ENCODE measurements at regions not wholly inside any gene's neighbourhood (a gene's known extent, or its start where the extent isn't known, plus 50 kb on each side); places are given as distances from the start of the nearest gene placed in this dataset.

DNA sequence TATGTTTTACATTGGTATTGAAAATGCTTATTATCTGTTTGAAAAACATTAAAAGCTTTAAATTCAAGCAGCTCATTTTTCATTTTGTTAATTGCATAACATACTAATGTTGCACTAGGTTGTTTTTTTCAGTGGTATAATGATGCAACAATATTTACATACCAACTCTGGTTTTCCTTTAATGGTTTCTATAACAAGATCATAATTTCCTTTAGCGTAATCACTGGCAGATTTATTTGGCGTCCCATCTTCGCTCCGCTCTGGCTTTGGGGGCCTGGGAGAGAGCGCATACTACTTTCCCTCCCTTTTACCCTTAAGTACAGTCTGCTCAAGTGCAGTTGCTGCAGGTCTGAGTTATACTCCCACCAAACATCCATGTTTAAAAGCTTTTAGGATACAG is 574.1 kb downstream of the PRKD1 start:
- Mint-ChIP-seq H3K4me3 (no peak overlapping the region), H3K36me3 (ENCODE audit: low read depth) (no peaks in the 10 kb centered on the region), H3K27ac (no peak overlapping the region), H3K9me3 (peaks cover 36% of the 10 kb centered on the region), H3K4me1 (ENCODE audit: low read depth) (no peaks in the 10 kb centered on the region), H3K27me3 (ENCODE audit: insufficient read depth) (no peaks in the 10 kb centered on the region)
- no peak for DNase-seq (ENCODE audit: low spot score)
- intact Hi-C loops (cut with micrococcal nuclease), result no loop called here

DNA sequence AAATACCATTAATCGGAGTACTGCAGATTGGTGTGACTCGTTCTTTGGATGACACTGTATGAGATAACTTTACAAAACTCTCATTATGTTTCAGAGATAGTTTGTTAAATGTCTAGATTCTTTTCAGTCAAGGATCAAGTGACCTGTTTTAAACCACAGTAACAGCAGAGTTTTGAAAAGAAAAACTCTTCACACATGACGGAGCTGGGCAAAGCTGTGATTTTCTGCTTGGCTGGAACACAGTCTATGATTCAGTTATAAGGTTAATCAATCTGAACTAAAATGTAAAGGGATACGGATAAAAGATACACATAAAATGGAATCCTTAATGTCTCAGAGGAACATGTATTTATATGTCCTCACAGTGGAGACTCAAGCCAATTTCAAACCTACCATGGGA is 573.2 kb downstream of the PRKD1 start:
- H3K36me3 Mint-ChIP-seq (ENCODE audit: low read depth), result no peaks in the 10 kb centered on the region
- peaks cover 32% of the 10 kb centered on the region for H3K9me3 Mint-ChIP-seq
- H3K27ac Mint-ChIP-seq, result no peak overlapping the region
- no peak overlapping the region for H3K4me3 Mint-ChIP-seq
- intact Hi-C loops (cut with micrococcal nuclease), result no loop called here
- no peaks in the 10 kb centered on the region for H3K27me3 Mint-ChIP-seq (ENCODE audit: insufficient read depth)
- no peaks in the 10 kb centered on the region for H3K4me1 Mint-ChIP-seq (ENCODE audit: low read depth)
- DNase-seq (ENCODE audit: low spot score), result no peak

DNA sequence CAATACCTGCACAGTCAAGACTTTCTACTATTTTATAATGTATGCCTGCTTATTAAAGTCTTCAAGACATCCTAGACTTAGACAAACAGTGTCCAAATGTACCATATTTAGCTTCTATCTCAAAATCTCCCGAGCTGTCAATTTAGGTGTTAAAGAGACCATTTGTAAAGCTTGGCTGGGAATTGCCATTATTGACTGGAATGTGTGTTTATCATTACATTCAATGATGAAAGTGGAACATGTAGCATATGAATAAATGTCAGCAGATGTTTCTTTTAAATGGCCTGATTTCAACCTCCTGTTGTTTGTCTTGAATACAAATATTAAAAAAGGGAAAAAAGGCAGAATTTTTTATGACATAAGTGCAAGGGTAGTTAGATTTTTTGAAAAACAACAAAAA is 572.3 kb downstream of the PRKD1 start:
- H3K27me3 Mint-ChIP-seq (ENCODE audit: insufficient read depth), result no peaks in the 10 kb centered on the region
- peaks cover 32% of the 10 kb centered on the region for H3K9me3 Mint-ChIP-seq
- H3K36me3 Mint-ChIP-seq (ENCODE audit: low read depth), result no peaks in the 10 kb centered on the region
- intact Hi-C loops (cut with micrococcal nuclease), result no loop called here
- no peak overlapping the region for H3K27ac Mint-ChIP-seq
- no peaks in the 10 kb centered on the region for H3K4me1 Mint-ChIP-seq (ENCODE audit: low read depth)
- no peak for DNase-seq (ENCODE audit: low spot score)
- no peak overlapping the region for H3K4me3 Mint-ChIP-seq

- no peak overlapping the region for H3K27ac Mint-ChIP-seq
- H3K36me3 Mint-ChIP-seq (ENCODE audit: low read depth), result no peaks in the 10 kb centered on the region
- H3K4me3 Mint-ChIP-seq, result no peak overlapping the region
- no peaks in the 10 kb centered on the region for H3K4me1 Mint-ChIP-seq (ENCODE audit: low read depth)
- H3K9me3 Mint-ChIP-seq, result peaks cover 32% of the 10 kb centered on the region
- DNase-seq (ENCODE audit: low spot score), result no peak
- no peaks in the 10 kb centered on the region for H3K27me3 Mint-ChIP-seq (ENCODE audit: insufficient read depth)
- intact Hi-C loops (cut with micrococcal nuclease), result no loop called here
Measured at GRCh38 chr14:29355846-29356245, 571.8 kb downstream of the PRKD1 start.

DNA sequence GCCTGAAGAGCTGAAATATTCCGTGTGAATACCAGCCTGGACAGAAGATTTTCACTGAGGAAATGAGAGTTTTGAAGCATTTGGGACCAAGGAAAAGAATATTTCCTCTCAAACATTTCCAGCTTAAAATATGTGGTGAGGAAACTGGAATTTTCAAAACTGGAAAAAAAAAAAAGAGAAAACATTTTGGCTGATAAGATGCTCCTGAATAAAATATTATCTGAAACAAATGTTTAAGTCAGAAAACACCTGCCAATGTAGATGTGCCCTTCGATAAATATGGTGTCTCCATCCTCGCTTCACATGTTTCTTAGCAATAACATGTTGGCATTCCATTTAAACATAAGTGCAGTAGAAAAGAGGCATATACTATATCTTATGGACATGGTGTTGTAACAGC is 567.0 kb downstream of the PRKD1 start:
- Mint-ChIP-seq H3K27me3 (ENCODE audit: insufficient read depth) (no peaks in the 10 kb centered on the region), H3K36me3 (ENCODE audit: low read depth) (no peaks in the 10 kb centered on the region), H3K27ac (no peak overlapping the region), H3K4me3 (no peak overlapping the region), H3K9me3 (peaks cover 30% of the 10 kb centered on the region), H3K4me1 (ENCODE audit: low read depth) (no peaks in the 10 kb centered on the region)
- no peak for DNase-seq (ENCODE audit: low spot score)
- intact Hi-C loops (cut with micrococcal nuclease), result loop anchor here (5.0 kb wide), 1 partner anchor 507 kb away; no protein-coding TSS in a partner anchor

- Mint-ChIP-seq H3K36me3 (ENCODE audit: low read depth) (no peaks in the 10 kb centered on the region), H3K4me3 (no peak overlapping the region)
- no peak for DNase-seq (ENCODE audit: low spot score)
Measured at GRCh38 chr14:29370024-29370423, 557.6 kb downstream of the PRKD1 start.

DNA sequence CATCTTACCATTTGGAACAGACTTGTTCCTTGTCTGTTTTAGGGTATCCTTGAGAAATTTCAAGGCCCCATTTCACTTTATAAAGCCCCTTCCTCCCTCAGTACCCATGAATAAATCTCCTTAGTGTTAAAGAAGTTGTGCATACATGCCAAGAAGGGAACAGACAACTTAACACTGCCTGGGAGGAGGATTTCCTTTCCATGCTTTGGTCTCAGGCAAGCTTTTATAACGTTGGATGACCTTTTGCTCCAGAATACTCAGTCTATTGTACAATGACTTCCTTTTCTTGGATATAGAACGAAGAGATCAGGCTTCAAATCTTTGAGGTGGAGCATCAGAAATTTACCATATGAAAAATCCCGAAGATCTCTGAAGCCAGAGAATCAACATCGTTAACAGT is 551.4 kb downstream of the PRKD1 start:
- Mint-ChIP-seq H3K27ac (no peak overlapping the region), H3K9me3 (peaks cover 23% of the 10 kb centered on the region), H3K27me3 (ENCODE audit: insufficient read depth) (no peaks in the 10 kb centered on the region), H3K4me3 (no peak overlapping the region), H3K4me1 (ENCODE audit: low read depth) (no peaks in the 10 kb centered on the region), H3K36me3 (ENCODE audit: low read depth) (no peaks in the 10 kb centered on the region)
- intact Hi-C loops (cut with micrococcal nuclease), result no loop called here
- no peak for DNase-seq (ENCODE audit: low spot score)

More at GRCh38 chr14:29370024-29370423, 557.6 kb downstream of the PRKD1 start:
- Mint-ChIP-seq H3K27me3 (ENCODE audit: insufficient read depth) (no peaks in the 10 kb centered on the region), H3K27ac (no peak overlapping the region), H3K9me3 (peaks cover 18% of the 10 kb centered on the region), H3K4me1 (ENCODE audit: low read depth) (no peaks in the 10 kb centered on the region)
- intact Hi-C loops (cut with micrococcal nuclease), result no loop called here

DNA sequence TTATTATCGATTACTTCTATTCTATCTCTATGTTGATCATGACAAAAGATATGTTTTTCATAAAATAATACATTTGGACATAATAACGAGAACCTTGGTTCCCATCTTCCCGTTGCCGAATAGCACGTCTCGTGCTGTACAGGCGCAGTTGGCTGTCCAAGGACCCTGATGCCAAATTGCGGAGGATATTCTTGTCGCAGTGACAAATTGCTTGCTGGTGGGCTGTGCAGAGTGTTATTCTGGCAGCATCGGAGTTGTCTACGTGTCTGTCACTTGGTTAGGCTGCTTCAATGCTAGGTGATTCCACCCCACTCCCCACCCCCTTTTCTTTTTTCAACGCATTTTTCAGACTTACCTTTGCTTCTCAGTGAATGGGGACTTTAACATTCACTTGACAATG is 546.8 kb downstream of the PRKD1 start:
- no peak for DNase-seq (ENCODE audit: low spot score)
- no peak overlapping the region for H3K4me3 Mint-ChIP-seq
- no peaks in the 10 kb centered on the region for H3K27me3 Mint-ChIP-seq (ENCODE audit: insufficient read depth)
- no peaks in the 10 kb centered on the region for H3K36me3 Mint-ChIP-seq (ENCODE audit: low read depth)
- intact Hi-C loops (cut with micrococcal nuclease), result no loop called here
- H3K9me3 Mint-ChIP-seq, result peaks cover 17% of the 10 kb centered on the region
- H3K27ac Mint-ChIP-seq, result no peak overlapping the region
- H3K4me1 Mint-ChIP-seq (ENCODE audit: low read depth), result no peaks in the 10 kb centered on the region

DNA sequence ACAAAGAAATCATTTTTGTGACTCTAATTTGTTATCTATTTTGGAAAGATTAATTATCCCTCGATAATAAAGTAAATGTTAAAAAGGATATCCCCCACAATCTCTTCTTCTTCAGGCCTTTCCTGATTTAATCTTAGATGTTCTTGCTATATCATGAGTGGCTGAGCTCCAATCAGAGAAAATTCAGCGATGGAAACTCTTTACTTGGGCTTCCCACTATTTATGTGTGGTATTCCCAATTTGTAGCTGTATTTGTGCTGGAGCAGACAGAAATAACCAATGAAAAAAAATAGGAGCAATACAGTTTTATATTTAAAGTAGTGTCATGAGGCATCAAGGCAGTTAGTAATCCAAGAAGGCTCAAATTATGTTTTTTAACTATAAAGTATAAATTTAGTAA is 539.1 kb downstream of the PRKD1 start:
- Mint-ChIP-seq H3K27ac (no peak overlapping the region), H3K9me3 (peaks cover 13% of the 10 kb centered on the region), H3K4me1 (ENCODE audit: low read depth) (no peaks in the 10 kb centered on the region), H3K27me3 (ENCODE audit: insufficient read depth) (no peaks in the 10 kb centered on the region), H3K4me3 (no peak overlapping the region), H3K36me3 (ENCODE audit: low read depth) (no peaks in the 10 kb centered on the region)
- no peak for DNase-seq (ENCODE audit: low spot score)
- intact Hi-C loops (cut with micrococcal nuclease), result no loop called here

DNA sequence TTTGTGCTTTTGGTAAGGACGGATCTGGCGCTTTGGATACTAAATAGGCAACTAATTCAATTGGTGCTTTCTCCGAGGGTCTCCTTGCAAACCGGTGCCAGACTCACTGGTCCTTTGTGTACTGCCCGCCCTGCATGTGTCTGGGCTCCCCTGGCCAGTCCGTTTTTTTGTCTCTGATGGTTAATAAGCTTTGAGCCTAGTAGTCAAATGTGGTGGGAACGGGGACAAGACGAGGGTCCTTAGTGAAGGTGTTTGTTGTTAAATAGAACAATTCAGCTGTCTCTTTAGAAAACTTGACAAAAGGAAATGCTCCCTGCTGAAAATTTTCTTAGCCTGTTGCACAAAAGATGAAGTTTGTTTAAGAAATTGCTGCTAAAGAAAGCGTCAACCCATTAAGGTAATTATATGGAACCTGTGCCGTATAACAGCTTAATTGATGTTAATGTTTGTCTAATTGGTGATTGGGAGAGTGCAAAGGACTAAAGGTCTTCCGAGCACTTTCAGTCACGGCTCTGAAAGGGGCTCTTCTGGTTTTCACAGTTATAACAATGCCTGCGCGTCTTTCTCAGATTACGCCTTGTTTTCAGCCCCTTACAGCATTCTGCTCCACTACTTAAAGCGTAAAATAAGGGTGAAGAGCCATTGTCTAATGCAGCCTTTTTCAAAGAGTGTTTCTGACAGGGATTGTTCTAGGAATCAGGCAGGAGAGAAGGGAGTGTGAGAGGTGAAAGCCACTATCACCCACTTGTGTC is 537.4 kb downstream of the PRKD1 start:
- no peak for DNase-seq (ENCODE audit: low spot score)
- H3K4me1 Mint-ChIP-seq (ENCODE audit: low read depth), result no peaks in the 10 kb centered on the region
- H3K9me3 Mint-ChIP-seq, result peaks cover 19% of the 10 kb centered on the region

DNA sequence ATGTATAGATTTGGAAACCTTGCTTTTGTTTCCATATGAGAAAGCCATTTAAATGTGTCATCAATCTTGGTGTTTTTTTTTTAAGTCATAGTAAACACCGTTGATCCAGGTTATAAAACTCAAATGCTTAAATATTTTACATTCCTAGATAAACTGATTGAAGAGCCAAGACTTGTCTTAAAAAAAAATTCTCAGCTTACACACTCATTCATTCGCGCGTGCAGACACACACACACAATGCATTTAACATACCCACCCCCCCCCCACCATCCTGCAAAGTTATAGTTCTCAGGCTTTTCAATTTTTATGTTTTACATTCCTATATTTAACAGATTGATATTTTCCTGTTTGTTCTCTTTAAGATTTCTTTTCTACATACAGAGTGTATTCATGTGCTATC is 536.4 kb downstream of the PRKD1 start:
- Mint-ChIP-seq H3K36me3 (ENCODE audit: low read depth) (no peaks in the 10 kb centered on the region), H3K27me3 (ENCODE audit: insufficient read depth) (no peaks in the 10 kb centered on the region)
- intact Hi-C loops (cut with micrococcal nuclease), result no loop called here

More for the DNA sequence above, 537.4 kb downstream of the PRKD1 start:
- Mint-ChIP-seq H3K4me3 (no peak overlapping the region), H3K27me3 (ENCODE audit: insufficient read depth) (no peaks in the 10 kb centered on the region), H3K36me3 (ENCODE audit: low read depth) (no peaks in the 10 kb centered on the region), H3K27ac (no peak overlapping the region)
- intact Hi-C loops (cut with micrococcal nuclease), result no loop called here

DNA sequence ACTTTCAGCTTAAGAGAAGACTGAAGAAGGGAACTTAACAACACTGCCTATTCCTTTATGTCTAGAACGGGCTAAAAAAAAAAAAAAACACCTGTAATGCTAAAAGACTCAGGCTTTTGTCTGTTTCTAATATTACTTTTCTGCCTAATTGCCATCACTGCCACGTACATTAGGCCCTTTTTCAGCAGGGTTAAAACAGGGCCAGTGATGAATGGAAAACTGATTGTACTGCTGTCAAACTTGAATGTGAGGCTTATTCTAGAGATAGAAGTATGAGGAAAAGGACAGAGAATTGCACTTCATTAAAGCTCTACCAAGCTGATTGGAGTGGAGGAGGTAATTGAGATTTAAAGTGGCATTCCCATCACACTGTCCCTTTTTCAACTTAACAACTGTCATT is 535.8 kb downstream of the PRKD1 start:
- intact Hi-C loops (cut with micrococcal nuclease), result no loop called here
- no peaks in the 10 kb centered on the region for H3K4me1 Mint-ChIP-seq (ENCODE audit: low read depth)

More for the DNA sequence above, 536.4 kb downstream of the PRKD1 start:
- no peak for DNase-seq (ENCODE audit: low spot score)
- Mint-ChIP-seq H3K4me1 (ENCODE audit: low read depth) (no peaks in the 10 kb centered on the region), H3K9me3 (peaks cover 19% of the 10 kb centered on the region), H3K27ac (no peak overlapping the region), H3K4me3 (no peak overlapping the region)

DNA sequence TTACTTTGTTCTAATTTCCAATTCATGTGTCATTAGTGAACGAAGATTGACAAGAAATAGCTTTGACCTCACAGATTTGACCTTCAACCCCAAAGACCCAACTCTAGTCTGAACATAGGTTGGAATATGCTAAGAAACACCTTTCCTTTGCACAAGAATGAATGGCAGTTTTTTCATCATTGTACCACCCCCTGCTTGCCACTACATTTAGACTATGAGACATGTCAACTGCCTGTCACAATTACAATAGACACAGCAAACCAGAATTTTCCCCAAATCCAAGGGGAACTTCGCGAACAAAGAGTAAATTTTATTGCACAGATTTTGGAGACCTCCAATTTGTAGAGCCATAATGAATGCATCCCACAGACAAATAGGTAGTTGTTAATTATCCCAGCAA is 535.4 kb downstream of the PRKD1 start:
- peaks cover 19% of the 10 kb centered on the region for H3K9me3 Mint-ChIP-seq
- H3K4me3 Mint-ChIP-seq, result no peak overlapping the region
- H3K27ac Mint-ChIP-seq, result no peak overlapping the region
- DNase-seq (ENCODE audit: low spot score), result no peak
- H3K36me3 Mint-ChIP-seq (ENCODE audit: low read depth), result no peaks in the 10 kb centered on the region
- H3K4me1 Mint-ChIP-seq (ENCODE audit: low read depth), result no peaks in the 10 kb centered on the region
- intact Hi-C loops (cut with micrococcal nuclease), result no loop called here
- no peaks in the 10 kb centered on the region for H3K27me3 Mint-ChIP-seq (ENCODE audit: insufficient read depth)

More for the DNA sequence above, 535.8 kb downstream of the PRKD1 start:
- Mint-ChIP-seq H3K4me3 (no peak overlapping the region), H3K27ac (no peak overlapping the region), H3K27me3 (ENCODE audit: insufficient read depth) (no peaks in the 10 kb centered on the region), H3K9me3 (peaks cover 19% of the 10 kb centered on the region), H3K36me3 (ENCODE audit: low read depth) (no peaks in the 10 kb centered on the region)
- no peak for DNase-seq (ENCODE audit: low spot score)

DNA sequence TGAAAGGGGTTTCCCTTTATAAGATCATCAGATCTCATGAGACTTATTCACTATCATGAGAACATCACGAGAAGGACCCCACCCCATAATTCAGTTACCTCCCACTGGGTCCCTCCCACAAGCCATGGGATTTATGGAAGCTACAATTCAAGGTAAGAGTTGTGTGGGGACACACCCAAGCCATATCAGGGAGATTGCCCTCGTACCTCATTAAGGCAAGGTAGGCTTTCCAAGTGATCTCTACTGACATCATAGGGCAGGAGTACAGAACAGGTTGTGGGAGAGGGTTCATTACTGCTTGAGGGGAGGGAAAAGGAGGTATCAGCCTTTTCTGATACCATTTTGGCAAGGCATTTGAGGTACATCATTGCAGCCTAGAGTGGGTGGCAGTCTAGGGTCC is 524.6 kb downstream of the PRKD1 start:
- Mint-ChIP-seq H3K9me3 (peaks cover 34% of the 10 kb centered on the region), H3K4me1 (ENCODE audit: low read depth) (no peaks in the 10 kb centered on the region), H3K36me3 (ENCODE audit: low read depth) (no peaks in the 10 kb centered on the region), H3K4me3 (no peak overlapping the region), H3K27ac (no peak overlapping the region), H3K27me3 (ENCODE audit: insufficient read depth) (no peaks in the 10 kb centered on the region)
- intact Hi-C loops (cut with micrococcal nuclease), result no loop called here
- DNase-seq (ENCODE audit: low spot score), result no peak

Measured in activated T-helper 1 cell treated with anti-CD3 and anti-CD28 coated beads, Interleukin-12 subunit alpha, Interleukin-12 subunit beta, Interleukin-2, Interleukin-4 antibody, amounts not matched to agents 30 ng/mL and 10 ng/mL and 1 ng/mL, durations not matched to agents 14 hours and 24 hours and 36 hours (primary cell).